A549 (cell line): ENCODE measurements at regions not wholly inside any gene's neighbourhood (a gene's known extent, or its start where the extent isn't known, plus 50 kb on each side); places are given as distances from the start of the nearest gene placed in this dataset.

Source experiments
- ATAC-seq, 2 experiments: fragments of 200-7000 bp in 1 of 2; fragments of >200 bp in 1 of 2; cut with Nextera tagmentation in 1 of 2; cut with Tn5 transposase in 1 of 2; 3 replicates each; pipeline versions ENCODE4 v1.8.0 to v1.9.1; 2018 to 2020; ENCODE audit warnings: mild to moderate bottlenecking in 1 of 2, moderate library complexity in 1 of 2
- CTCF ChIA-PET: fragments of 300-600 bp; sonication (Branson Sonifier 250); formaldehyde crosslinking; extraction: SDS; loops from one replicate; lab custom pipeline; 2021; ENCODE audit warnings: antibody characterized with exemption, inconsistent platforms; lab: Yijun Ruan, JAX
- POLR2A ChIA-PET: fragments of 350-600 bp; formaldehyde crosslinking; extraction: SDS; loops from one replicate; lab custom pipeline; 2021; ENCODE audit warnings: antibody characterized with exemption, inconsistent platforms; lab: Yijun Ruan, JAX
- DNase-seq, 2 experiments: peaks; one replicate each; pipeline versions ENCODE4 v3.0.0 to v3.0.0-alpha.2; 2011 to 2016; ENCODE audit warnings: low read depth in 1 of 2, low spot score in 1 of 2
- FAIRE-seq: peaks from 2 replicates; lab custom pipeline; 2011; peaks lifted over from hg19 to GRCh38; lab: Jason Lieb, UNC
- H3K27ac ChIP-seq, 2 experiments: fragments of >200 bp; sonication (Bioruptor Twin); formaldehyde crosslinking; 3 replicates each; pipeline ENCODE4 v1.5.1; 2016 to 2017
- H3K4me1 ChIP-seq: fragments of >200 bp; sonication (Bioruptor Twin); formaldehyde crosslinking; 3 replicates; pipeline ENCODE4 v1.6.1; 2016
- H3K4me2 ChIP-seq: fragments of >200 bp; sonication (Bioruptor Twin); formaldehyde crosslinking; 3 replicates; pipeline ENCODE4 v1.6.1; 2016
- H3K4me3 ChIP-seq: fragments of >200 bp; sonication (Bioruptor Twin); formaldehyde crosslinking; 3 replicates; pipeline ENCODE4 v1.5.1; 2016
- H3K9me3 ChIP-seq: fragments of >200 bp; sonication (Bioruptor Twin); formaldehyde crosslinking; 3 replicates; pipeline ENCODE4 v1.6.1; 2016
- ATOH8 ChIP-seq: fragments of 250-450 bp; sonication (Bioruptor Pico); IDR thresholded peaks from 2 replicates; pipeline ENCODE4 v1.5.0; 2020; ENCODE audit warnings: low read depth, mild to moderate bottlenecking, moderate library complexity
- CBX2 ChIP-seq: fragments of 200-600 bp; sonication (generic); IDR thresholded peaks from 2 replicates; pipeline ENCODE4 v1.6.1; 2016; ENCODE audit warnings: low read depth, mild to moderate bottlenecking, borderline replicate concordance
- CHD2 ChIP-seq: fragments of 150-350 bp; IDR thresholded peaks from 2 replicates; pipeline ENCODE4 v1.6.1; 2014; ENCODE audit warnings: low read length; ENCODE audit not compliant: partially characterized antibody
- E2F6 ChIP-seq: IDR thresholded peaks from 2 replicates; pipeline ENCODE4 v1.6.1; 2012; ENCODE audit warnings: low read depth, borderline replicate concordance
- ELK1 ChIP-seq: fragments of 150-350 bp; IDR thresholded peaks from 2 replicates; pipeline ENCODE4 v1.6.1; 2014; ENCODE audit warnings: low read depth, mild to moderate bottlenecking, low read length
- FOXS1 ChIP-seq: fragments of 250-450 bp; sonication (Bioruptor Pico); IDR thresholded peaks from 2 replicates; pipeline ENCODE4 v1.5.0; 2020; ENCODE audit warnings: mild to moderate bottlenecking, moderate library complexity
- HDAC2 ChIP-seq: fragments of 200-600 bp; sonication (generic); IDR thresholded peaks from 2 replicates; pipeline ENCODE4 v1.6.1; 2016
- HES2 ChIP-seq: fragments of >200 bp; sonication (Bioruptor Twin); formaldehyde crosslinking; IDR thresholded peaks from 2 replicates; pipeline ENCODE4 v1.6.1; 2016
- HMGXB4 ChIP-seq: fragments of 250-450 bp; sonication (Bioruptor Pico); IDR thresholded peaks from 2 replicates; pipeline ENCODE4 v1.5.0; 2021; ENCODE audit warnings: mild to moderate bottlenecking, moderate library complexity, borderline replicate concordance
- HOXA7 ChIP-seq: fragments of 250-450 bp; sonication (Bioruptor Pico); IDR thresholded peaks from 2 replicates; pipeline ENCODE4 v1.5.0; 2020; ENCODE audit warnings: mild to moderate bottlenecking, moderate library complexity
- HOXB13 ChIP-seq: fragments of 250-450 bp; sonication (Bioruptor Pico); IDR thresholded peaks from 2 replicates; pipeline ENCODE4 v1.5.0; 2020; ENCODE audit warnings: low read depth, mild to moderate bottlenecking, moderate library complexity
- JUN ChIP-seq, 2 experiments: fragments of >200 bp; sonication (Bioruptor Twin); formaldehyde crosslinking; IDR thresholded peaks; 2 replicates in 1 of 2; 3 replicates in 1 of 2; pipeline ENCODE4 v1.6.1; 2016 to 2017
- JUNB ChIP-seq: fragments of >200 bp; sonication (Bioruptor Twin); formaldehyde crosslinking; IDR thresholded peaks from 2 replicates; pipeline ENCODE4 v1.6.1; 2016
- KDM1A ChIP-seq: fragments of 200-600 bp; sonication (generic); IDR thresholded peaks from 2 replicates; pipeline ENCODE4 v1.6.1; 2016; ENCODE audit warnings: low read depth, mild to moderate bottlenecking
- MYC ChIP-seq: IDR thresholded peaks from 2 replicates; pipeline ENCODE4 v1.6.1; 2012; ENCODE audit warnings: mild to moderate bottlenecking, inconsistent platforms, low read length, improper control_type of control experiment, borderline replicate concordance
- NR3C1 ChIP-seq: fragments of >200 bp; sonication (Bioruptor Twin); formaldehyde crosslinking; IDR thresholded peaks from 3 replicates; pipeline ENCODE4 v1.6.1; 2017
- PHF8 ChIP-seq: fragments of 200-600 bp; sonication (generic); IDR thresholded peaks from 2 replicates; pipeline ENCODE4 v1.6.1; 2016; ENCODE audit warnings: low read depth, mild to moderate bottlenecking, antibody characterized with exemption, moderate library complexity, borderline replicate concordance
- RCOR1 ChIP-seq: fragments of 150-350 bp; IDR thresholded peaks from 2 replicates; pipeline ENCODE4 v1.6.1; 2014; ENCODE audit warnings: antibody characterized with exemption, low read length, low read depth
- REST ChIP-seq: fragments of 200-600 bp; sonication (generic); IDR thresholded peaks from 2 replicates; pipeline ENCODE4 v1.6.1; 2016; ENCODE audit warnings: antibody characterized with exemption, mild to moderate bottlenecking, moderate library complexity
- RNF2 ChIP-seq: fragments of 200-600 bp; sonication (generic); IDR thresholded peaks from 2 replicates; pipeline ENCODE4 v1.6.1; 2016; ENCODE audit warnings: low read depth, mild to moderate bottlenecking, antibody characterized with exemption, moderate library complexity, borderline replicate concordance
- SMC3 ChIP-seq: fragments of >200 bp; sonication (Bioruptor Twin); formaldehyde crosslinking; IDR thresholded peaks from 3 replicates; pipeline ENCODE4 v1.6.1; 2018; ENCODE audit warnings: inconsistent platforms
- SREBF2 ChIP-seq: fragments of 450-650 bp; IDR thresholded peaks from 2 replicates; pipeline ENCODE4 v1.6.1; 2014; ENCODE audit warnings: mild to moderate bottlenecking, moderate library complexity
- USF2 ChIP-seq: fragments of 450-650 bp; IDR thresholded peaks from 2 replicates; pipeline ENCODE4 v1.6.1; 2014; ENCODE audit warnings: antibody characterized with exemption
- ZFP36 ChIP-seq: fragments of 450-650 bp; IDR thresholded peaks from 2 replicates; pipeline ENCODE4 v1.6.1; 2014; ENCODE audit warnings: borderline replicate concordance; ENCODE audit not compliant: partially characterized antibody
- WGBS: methylation state at CpG from one replicate; pipeline ENCODE4 v1.1.6; 2017; ENCODE audit errors: missing lambda C conversion rate; 5-methylcytosine and 5-hydroxymethylcytosine counted together

- TF ChIP-seq RCOR1 (no peak), CBX2 (no peak), CHD2 (no peak), ELK1 (no peak), NR3C1 (no peak), HES2 (no peak), SMC3 (no peak), SREBF2 (no peak), FOXS1 (CRISPR knock-in tag) (no peak), E2F6 (no peak), RNF2 (no peak), HOXA7 (CRISPR knock-in tag) (no peak), USF2 (no peak), HDAC2 (no peak), PHF8 (no peak), REST (no peak)
- no peak overlapping the region for H3K27ac ChIP-seq
- H3K4me1 ChIP-seq, result peaks cover 6% of the 10 kb centered on the region; the same call in 1 of the 3 replicates
- ATAC-seq (no peak), FAIRE-seq (no peak), DNase-seq (no peak)
- 39% methylated on average over 2 of the region's 2 CpGs for WGBS
- H3K4me2 ChIP-seq, result no peak overlapping the region
- peaks cover 10% of the 10 kb centered on the region; the same call in 2 of the 3 replicates for H3K9me3 ChIP-seq
- ChIA-PET CTCF (interaction anchor here (1.7 kb wide), 1 partner anchor 240 kb away, joined by 3 read pairs; no protein-coding TSS in a partner anchor), POLR2A (no interaction called here)
- H3K4me3 ChIP-seq, result no peak overlapping the region
Observed at GRCh38 chr14:61887628-61888027, 125.4 kb downstream of the SNAPC1 start.

GRCh38 chr14:61889914-61890351 is 127.7 kb downstream of the SNAPC1 start:
- WGBS, result 5% methylated on average over 4 of the region's 4 CpGs
- no peak for ATAC-seq
- Histone ChIP-seq H3K4me1 (peaks cover 6% of the 10 kb centered on the region; the same call in 1 of the 3 replicates), H3K4me3 (no peak overlapping the region), H3K9me3 (no peaks in the 10 kb centered on the region), H3K4me2 (no peak overlapping the region), H3K27ac (no peak overlapping the region)
- no peak for FAIRE-seq
- ChIA-PET CTCF (interaction anchor here (1.9 kb wide), 1 partner anchor 236 kb away, joined by 8 read pairs; no protein-coding TSS in a partner anchor), POLR2A (no interaction called here)
- TF ChIP-seq HOXB13 (CRISPR knock-in tag), result no peak
- no peak for TF ChIP-seq MYC
- no peak for TF ChIP-seq E2F6
- TF ChIP-seq SMC3, result no peak
- TF ChIP-seq ATOH8 (CRISPR knock-in tag), result no peak
- no peak for TF ChIP-seq KDM1A
- no peak for TF ChIP-seq JUN (IDR thresholded peaks at IDR 0.05)
- TF ChIP-seq JUNB, result no peak
- TF ChIP-seq ZFP36, result no peak
- no peak for TF ChIP-seq HDAC2
- TF ChIP-seq HMGXB4 (CRISPR knock-in tag), result no peak
- no peak for DNase-seq
